ENCODE measurements at regions not wholly inside any gene's neighbourhood (a gene's known extent, or its start where the extent isn't known, plus 50 kb on each side); places are given as distances from the start of the nearest gene placed in this dataset.
A peak's percentile ranks its signal among the peaks of the same experiment; 100 is the strongest.
"Not testable (repeated sequence)": the region's sequence is repeated elsewhere in the genome, so short reads cannot be mapped to it uniquely, and the experiment has no call there.

DNA sequence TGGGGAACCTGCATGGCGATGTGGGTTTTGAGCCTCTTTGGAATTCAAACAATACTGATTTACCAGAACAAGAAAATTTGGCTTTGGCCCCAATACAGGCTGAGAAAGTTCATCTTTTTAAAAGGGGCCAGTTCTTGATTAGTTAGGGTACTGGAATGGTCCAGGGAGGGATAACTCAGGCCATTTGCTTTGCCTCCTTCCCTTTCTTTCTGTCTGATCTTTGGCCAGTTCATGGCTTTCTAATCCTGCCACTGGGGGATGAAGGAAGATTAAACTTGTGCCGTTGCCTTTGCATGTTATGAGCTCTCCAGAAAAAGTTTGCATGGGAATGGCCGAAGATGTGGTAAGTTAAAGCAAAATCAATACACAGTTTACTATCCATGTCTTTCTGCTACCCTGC is 78.4 kb downstream of the ADAMTS15 start:
- no peak for DNase-seq (ENCODE audit: low spot score)

DNA sequence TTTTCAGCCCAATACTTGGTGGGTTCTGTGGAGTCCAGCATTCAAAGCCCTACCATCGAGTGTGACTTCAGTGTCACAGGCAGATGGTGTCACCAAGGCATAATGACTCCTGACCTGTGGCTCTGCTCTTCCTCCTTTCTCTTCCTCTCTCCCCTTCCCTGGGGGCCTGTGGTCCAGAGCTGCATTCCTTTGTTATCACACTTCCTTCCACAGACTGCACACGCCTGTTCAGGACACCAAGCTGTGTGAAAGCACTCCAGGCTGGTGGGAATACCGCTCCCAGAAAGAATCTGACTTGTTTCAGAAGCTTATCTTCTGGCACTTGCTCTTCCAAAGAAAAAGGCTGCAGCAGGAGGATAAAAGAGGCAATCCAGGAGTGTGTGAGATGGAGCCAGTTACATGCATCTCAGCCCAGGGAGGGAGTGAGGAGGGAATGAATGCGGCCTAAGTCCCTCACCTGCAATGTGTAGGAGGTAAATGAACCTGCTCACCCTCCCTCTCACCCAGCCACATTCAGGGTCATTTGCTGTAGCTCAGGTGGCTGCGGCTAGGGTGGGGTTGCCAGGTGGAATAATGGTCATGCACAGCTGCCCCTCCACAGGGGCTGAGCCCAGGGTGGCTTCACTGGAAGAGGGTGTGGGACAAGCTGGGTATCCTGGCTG is 79.3 kb downstream of the ADAMTS15 start:
- peak; percentile 49 for DNase-seq (ENCODE audit: low spot score)

- DNase-seq (ENCODE audit: low spot score): no peak
Measured at GRCh38 chr11:130528298-130529261, 80.1 kb downstream of the ADAMTS15 start.

- no peak for DNase-seq (ENCODE audit: low spot score)
Measured at GRCh38 chr11:130529366-130529765, 80.9 kb downstream of the ADAMTS15 start.

DNA sequence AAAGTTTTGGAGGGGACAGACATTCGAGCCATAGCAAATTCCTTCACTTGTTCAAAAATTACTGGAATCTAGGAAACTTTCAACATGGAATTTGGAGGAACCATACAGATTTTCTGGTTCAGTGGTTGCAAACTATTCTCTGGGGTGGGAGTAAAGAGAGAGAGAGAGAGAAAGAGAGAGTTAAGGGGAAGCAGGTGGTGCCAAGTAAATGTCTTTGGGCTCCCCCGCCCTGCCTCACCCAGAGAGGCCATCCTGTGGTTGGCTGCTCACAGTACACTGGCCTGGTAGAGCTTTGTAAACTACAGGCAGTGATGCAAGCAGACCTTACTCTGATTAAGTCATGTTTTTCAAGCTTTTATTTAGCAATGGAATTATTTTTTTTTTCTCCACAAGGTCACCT is 82.6 kb downstream of the ADAMTS15 start:
- DNase-seq (ENCODE audit: low spot score): no peak

- DNase-seq (ENCODE audit: low spot score): no peak
Measured at GRCh38 chr11:130533113-130533798, 84.8 kb downstream of the ADAMTS15 start.

DNA sequence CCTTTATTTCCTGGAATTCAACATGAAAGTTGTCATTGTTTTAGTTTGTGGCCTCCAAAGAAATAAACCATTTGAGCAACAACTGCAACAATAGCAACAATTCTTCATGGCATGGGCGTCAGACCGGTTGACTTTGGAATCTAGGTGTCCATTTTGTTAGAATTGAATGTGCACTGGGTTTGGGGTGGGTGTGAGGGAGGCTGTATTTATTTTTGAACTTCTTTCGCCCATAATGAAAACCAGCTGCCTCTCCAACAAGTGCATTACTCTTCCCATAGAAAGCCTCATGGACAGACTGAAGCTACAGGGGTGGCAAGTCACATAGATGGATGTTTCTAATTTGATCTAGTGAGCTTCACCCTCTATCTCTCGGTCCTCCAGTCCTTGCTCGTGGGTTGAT is 85.4 kb downstream of the ADAMTS15 start:
- no peak for DNase-seq (ENCODE audit: low spot score)

DNA sequence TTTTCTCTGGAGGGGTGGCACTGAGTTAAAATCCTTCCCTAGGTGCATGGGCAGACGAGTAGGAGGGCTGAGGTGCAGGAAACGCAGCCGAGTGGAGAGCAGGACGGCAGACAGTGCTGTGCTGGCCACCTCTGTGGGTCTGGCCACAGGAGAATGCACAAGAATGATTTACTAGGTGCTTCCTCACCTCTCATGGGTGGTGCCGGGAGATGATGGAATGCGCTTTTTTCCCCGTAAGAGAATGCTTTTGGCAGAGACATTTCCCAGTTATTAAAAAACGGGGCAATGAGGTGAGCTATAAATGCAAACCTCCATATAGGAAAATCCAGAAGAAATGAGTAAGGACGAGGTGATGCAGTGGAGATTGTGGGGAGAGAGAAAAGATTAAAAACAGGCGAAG is 86.1 kb downstream of the ADAMTS15 start:
- no peak for DNase-seq (ENCODE audit: low spot score)

GRCh38 chr11:130535520-130535919 is 87.1 kb downstream of the ADAMTS15 start:
- DNase-seq (ENCODE audit: low spot score): no peak

GRCh38 chr11:130536106-130537040 is 87.9 kb downstream of the ADAMTS15 start:
- no peak for DNase-seq (ENCODE audit: low spot score)

- DNase-seq (ENCODE audit: low spot score): not testable (repeated sequence)
Measured at GRCh38 chr11:130539680-130540079, 91.2 kb downstream of the ADAMTS15 start.

DNA sequence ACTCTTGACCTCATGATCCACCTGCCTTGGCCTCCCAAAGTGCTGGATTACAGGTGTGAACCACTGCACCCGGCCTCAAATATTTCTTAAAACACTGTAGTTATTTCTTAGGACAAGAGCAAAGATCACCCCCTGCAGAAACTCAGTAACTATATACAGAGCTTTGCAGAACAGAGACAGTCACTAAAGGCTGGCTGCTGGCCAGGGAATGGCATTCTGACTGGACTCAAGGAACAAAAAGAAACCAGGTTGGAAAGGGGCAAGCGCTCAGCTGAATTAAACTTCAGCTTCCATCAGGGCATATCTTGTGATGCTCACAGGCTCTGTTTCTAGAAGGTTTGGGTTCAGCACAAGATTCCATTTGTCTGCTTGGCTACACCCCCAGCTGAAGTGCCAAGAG is 95.8 kb downstream of the ADAMTS15 start:
- no peak for DNase-seq (ENCODE audit: low spot score)

- no peak for DNase-seq (ENCODE audit: low spot score)
Measured at GRCh38 chr11:130545449-130546072, 97.1 kb downstream of the ADAMTS15 start.

DNA sequence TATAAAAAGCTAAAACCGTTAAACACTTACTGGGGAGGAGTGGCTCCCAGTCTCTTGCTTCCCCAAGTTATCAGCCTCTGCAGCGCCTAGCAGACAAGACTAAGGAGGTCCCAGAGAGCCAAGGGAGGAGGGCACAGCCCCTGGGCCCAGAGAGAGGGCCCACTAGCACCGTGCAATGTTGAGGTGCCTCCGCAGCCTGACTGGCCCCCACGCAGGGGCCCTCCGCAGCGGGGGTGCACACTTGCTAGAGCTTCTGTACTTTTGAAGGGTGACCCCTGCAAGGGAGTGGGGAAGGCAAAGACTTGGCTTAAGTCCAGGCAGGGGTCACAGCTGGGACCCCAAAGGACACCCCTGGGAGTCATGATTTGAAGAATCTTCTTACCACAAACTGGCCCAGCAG is 98.0 kb downstream of the ADAMTS15 start:
- DNase-seq (ENCODE audit: low spot score): no peak

DNA sequence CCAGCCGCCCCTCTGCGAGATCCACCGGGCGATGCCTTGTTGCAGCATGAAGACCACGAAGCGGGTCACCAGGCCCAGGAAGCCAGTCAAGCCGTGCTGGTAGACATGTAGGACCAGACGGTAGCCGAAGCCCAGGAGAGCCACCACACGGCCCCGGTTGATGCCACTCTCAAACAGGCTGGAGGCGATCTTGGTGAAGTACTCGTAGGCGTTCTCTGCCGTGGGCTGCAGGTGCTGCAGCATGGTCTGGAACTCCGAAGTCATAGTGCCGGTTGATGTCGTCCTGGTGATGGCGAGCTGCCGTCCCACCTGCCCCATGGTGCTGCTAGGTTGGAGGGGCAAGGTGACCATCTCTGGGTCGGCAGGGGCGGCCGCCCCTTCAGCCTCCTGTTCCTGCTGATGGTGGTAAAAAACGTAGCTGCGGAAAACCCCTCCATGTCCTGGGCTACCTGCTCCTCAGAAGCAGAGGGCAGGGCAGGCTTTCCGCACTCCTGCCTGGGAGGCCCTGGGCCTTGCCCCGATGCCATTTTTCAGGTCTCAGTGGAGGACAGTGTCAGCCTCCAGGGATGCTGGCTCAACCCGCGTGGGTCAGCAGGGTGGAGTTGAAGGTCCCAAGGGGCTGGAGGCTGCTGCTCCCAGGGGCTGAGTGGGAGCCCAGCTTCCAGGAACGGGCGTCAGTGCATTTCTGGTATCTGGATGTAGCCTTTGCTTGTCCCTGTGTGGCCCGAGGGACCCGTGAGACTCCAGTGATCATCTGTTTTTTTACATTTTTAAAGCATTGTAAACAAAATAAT is 98.7 kb downstream of the ADAMTS15 start:
- no peak for DNase-seq (ENCODE audit: low spot score)

DNA sequence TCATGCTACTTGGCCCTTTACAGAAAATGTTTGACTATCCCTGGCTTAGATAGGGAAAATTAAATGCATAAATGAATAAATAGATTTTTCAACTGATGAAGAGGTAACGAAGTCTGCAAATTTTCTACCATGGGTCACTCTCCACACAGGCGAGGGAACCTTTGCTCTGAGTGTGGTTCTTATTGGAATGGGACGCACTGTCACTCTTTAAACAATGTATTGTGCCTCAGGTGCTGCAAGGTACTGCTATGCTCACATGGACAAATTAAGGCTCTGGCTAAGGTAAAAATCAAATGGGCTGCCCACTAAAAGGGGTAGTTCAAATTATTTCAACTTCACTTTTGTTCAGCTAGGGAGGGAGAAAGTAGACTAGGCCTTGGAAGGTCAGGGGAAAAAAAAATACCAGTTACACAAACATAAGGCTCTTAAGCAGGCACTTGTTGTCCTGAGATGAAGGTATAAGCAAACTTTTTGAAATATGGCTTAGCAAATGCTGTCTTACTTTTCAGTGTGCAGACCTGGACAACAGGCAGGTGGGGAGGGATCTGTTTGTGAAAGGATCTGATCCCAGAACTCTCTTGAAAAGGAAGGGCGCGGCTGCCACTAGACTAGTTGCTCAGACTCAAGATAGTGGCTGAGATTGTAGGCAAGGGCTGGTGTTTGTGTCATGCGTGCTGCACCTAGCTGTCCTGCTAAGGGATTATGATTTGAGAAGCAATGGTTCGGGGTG is 99.5 kb downstream of the ADAMTS15 start:
- DNase-seq (ENCODE audit: low spot score): no peak

GRCh38 chr11:130548491-130548833 is 100.0 kb downstream of the ADAMTS15 start:
- DNase-seq (ENCODE audit: low spot score): no peak

GRCh38 chr11:130549393-130549999 is 101.1 kb downstream of the ADAMTS15 start:
- no peak for DNase-seq (ENCODE audit: low spot score)

- DNase-seq (ENCODE audit: low spot score): no peak
Measured at GRCh38 chr11:130550150-130550549, 101.7 kb downstream of the ADAMTS15 start.

Measured in A172 (cell line).